Left ventricle myocardium inferior (tissue), 1 donor: ENCODE measurements at regions not wholly inside any gene's neighbourhood (a gene's known extent, or its start where the extent isn't known, plus 50 kb on each side); places are given as distances from the start of the nearest gene placed in this dataset.

Experiments
- DNase-seq: peaks from one replicate; pipeline ENCODE4 v3.0.0-alpha.2; 2020
- H3K27ac ChIP-seq: fragments of 200-600 bp; replicated peaks from 2 replicates; pipeline ENCODE4 v1.8.0; 2021
- H3K27me3 ChIP-seq: fragments of 200-600 bp; 2 replicates; pipeline ENCODE4 v1.8.0; 2021; ENCODE audit warnings: low read depth
- H3K36me3 ChIP-seq: fragments of 200-600 bp; 2 replicates; pipeline ENCODE4 v1.8.0; 2021
- H3K4me1 ChIP-seq: fragments of 200-600 bp; 2 replicates; pipeline ENCODE4 v1.8.0; 2021
- H3K4me3 ChIP-seq: fragments of 200-600 bp; 2 replicates; pipeline ENCODE4 v1.8.0; 2021; ENCODE audit warnings: mild to moderate bottlenecking, moderate library complexity
- H3K9me3 ChIP-seq: fragments of 200-600 bp; replicated peaks from 2 replicates; pipeline ENCODE4 v1.8.0; 2021
- CTCF ChIP-seq: fragments of 200-600 bp; IDR thresholded peaks from 2 replicates; pipeline ENCODE4 v1.8.0; 2021; ENCODE audit warnings: antibody characterized with exemption, mild to moderate bottlenecking, borderline replicate concordance
- intact Hi-C: fragments of 100-400 bp; cut with micrococcal nuclease; formaldehyde crosslinking; loops from one replicate; pipeline ENCODE4 v1.11.0; 2022
- donor health status: DM: no; HTN: yes; CAD: no; lungs with severe emphysema.

- no peak for DNase-seq
- Histone ChIP-seq H3K4me1 (no peaks in the 10 kb centered on the region), H3K36me3 (no peaks in the 10 kb centered on the region), H3K4me3 (no peak overlapping the region), H3K9me3 (no peaks in the 10 kb centered on the region), H3K27me3 (no peaks in the 10 kb centered on the region), H3K27ac (no peak overlapping the region)
- TF ChIP-seq CTCF: no peak
- intact Hi-C loops: no loop called here
These were observed 2674.7 kb upstream of the PCDH20 start for GRCh38 chr13:64090311-64090710.

GRCh38 chr13:64088491-64088890, 2672.8 kb upstream of the PCDH20 start:
- Histone ChIP-seq H3K27me3 (no peaks in the 10 kb centered on the region), H3K4me3 (no peak overlapping the region), H3K4me1 (no peaks in the 10 kb centered on the region), H3K9me3 (peaks cover 6% of the 10 kb centered on the region), H3K27ac (no peak overlapping the region), H3K36me3 (no peaks in the 10 kb centered on the region)
- no peak for DNase-seq
- TF ChIP-seq CTCF: no peak
- intact Hi-C loops: no loop called here

GRCh38 chr13:64087624-64088023, 2672.0 kb upstream of the PCDH20 start:
- TF ChIP-seq CTCF: no peak
- Histone ChIP-seq H3K4me3 (no peak overlapping the region), H3K9me3 (peaks cover 7% of the 10 kb centered on the region), H3K36me3 (no peaks in the 10 kb centered on the region), H3K27ac (no peak overlapping the region), H3K27me3 (no peaks in the 10 kb centered on the region), H3K4me1 (no peaks in the 10 kb centered on the region)
- intact Hi-C loops: no loop called here
- DNase-seq: no peak

- intact Hi-C loops: no loop called here
- H3K27me3 ChIP-seq: no peaks in the 10 kb centered on the region
- H3K4me3 ChIP-seq: no peak overlapping the region
- no peak for DNase-seq
- H3K36me3 ChIP-seq: no peaks in the 10 kb centered on the region
- H3K27ac ChIP-seq: no peak overlapping the region
- TF ChIP-seq CTCF: no peak
- H3K4me1 ChIP-seq: no peaks in the 10 kb centered on the region
- peaks cover 18% of the 10 kb centered on the region for H3K9me3 ChIP-seq
These were observed 2668.2 kb upstream of the PCDH20 start for GRCh38 chr13:64083811-64084210.

- DNase-seq: no peak
- Histone ChIP-seq H3K27me3 (no peaks in the 10 kb centered on the region), H3K36me3 (no peaks in the 10 kb centered on the region), H3K4me1 (no peaks in the 10 kb centered on the region), H3K27ac (no peak overlapping the region), H3K9me3 (peaks cover 18% of the 10 kb centered on the region), H3K4me3 (no peak overlapping the region)
- no peak for TF ChIP-seq CTCF
- intact Hi-C loops: no loop called here
These were observed 2667.7 kb upstream of the PCDH20 start for GRCh38 chr13:64083396-64083795.

- TF ChIP-seq CTCF: no peak
- intact Hi-C loops: no loop called here
- H3K27me3 ChIP-seq: no peaks in the 10 kb centered on the region
- no peaks in the 10 kb centered on the region for H3K4me1 ChIP-seq
- no peak for DNase-seq
- no peak overlapping the region for H3K4me3 ChIP-seq
- H3K9me3 ChIP-seq: peaks cover 26% of the 10 kb centered on the region
- H3K27ac ChIP-seq: no peak overlapping the region
- H3K36me3 ChIP-seq: no peaks in the 10 kb centered on the region
These were observed 2662.9 kb upstream of the PCDH20 start for GRCh38 chr13:64078480-64078936.
